NCI-H748 treated with DMSO at 0.1 percent for 48 hours (cell line): ENCODE measurements at regions not wholly inside any gene's neighbourhood (a gene's known extent, or its start where the extent isn't known, plus 50 kb on each side); places are given as distances from the start of the nearest gene placed in this dataset.
"Not testable (repeated sequence)": the region's sequence is repeated elsewhere in the genome, so short reads cannot be mapped to it uniquely, and the experiment has no call there.

Source experiments
- DNase-seq: peaks from one replicate; lab custom pipeline; 2025; lab: John Stamatoyannopoulos, UW

DNA sequence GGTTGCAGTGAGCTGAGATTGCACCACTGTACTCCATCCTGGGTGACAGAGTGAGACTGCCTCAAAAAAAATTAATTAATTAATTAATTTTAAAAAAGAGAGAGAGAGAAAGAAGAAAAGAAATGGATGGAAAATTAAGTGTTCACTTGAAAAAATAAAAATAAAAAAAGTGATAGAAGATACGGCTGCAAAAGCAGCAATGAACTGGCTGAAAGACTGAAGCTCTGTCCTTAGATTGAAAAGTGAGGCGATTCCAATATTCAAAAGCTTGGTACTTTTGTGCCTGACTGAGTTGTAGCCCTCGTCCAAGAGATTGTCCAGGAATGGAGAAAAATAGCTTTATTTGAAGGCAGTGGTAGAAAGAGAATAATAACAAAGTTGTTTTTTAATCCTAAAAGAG is 154.6 kb downstream of the ADSS2 start:
- no peak for DNase-seq

DNA sequence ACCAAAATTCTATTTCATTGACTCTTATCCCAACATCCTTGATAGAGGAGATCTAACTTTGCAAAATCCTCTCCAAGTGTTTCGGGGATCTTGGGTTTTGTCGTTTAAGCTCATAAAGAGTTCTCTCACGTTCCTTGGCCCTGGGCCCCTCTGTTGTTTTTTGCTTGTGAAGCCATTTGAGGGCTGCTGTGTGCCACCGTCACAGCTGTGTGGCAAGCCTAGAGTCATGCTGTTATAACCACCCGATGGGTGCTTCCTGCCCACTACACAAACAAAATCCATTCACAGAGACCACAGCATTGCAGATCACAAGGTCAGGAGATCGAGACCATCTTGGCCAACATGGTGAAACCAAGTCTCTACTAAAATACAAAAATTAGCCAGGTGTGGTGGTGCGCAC is 154.1 kb downstream of the ADSS2 start:
- no peak for DNase-seq

DNA sequence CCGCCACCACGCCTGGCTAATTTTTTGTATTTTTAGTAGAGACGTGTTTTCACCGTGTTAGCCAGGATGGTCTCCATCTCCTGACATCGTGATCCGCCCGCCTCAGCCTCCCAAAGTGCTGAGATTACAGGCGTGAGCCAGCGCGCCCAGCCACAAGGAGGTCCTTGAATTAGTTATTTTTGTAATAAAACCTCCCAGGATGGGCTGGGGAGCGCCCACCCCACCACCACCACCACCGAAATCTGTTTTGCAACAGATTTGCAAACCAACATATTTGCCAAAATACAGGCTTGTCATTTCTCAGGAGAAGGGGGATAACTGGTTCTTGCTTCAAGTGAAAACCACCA is 151.7 kb downstream of the ADSS2 start:
- DNase-seq = not testable (repeated sequence)

DNA sequence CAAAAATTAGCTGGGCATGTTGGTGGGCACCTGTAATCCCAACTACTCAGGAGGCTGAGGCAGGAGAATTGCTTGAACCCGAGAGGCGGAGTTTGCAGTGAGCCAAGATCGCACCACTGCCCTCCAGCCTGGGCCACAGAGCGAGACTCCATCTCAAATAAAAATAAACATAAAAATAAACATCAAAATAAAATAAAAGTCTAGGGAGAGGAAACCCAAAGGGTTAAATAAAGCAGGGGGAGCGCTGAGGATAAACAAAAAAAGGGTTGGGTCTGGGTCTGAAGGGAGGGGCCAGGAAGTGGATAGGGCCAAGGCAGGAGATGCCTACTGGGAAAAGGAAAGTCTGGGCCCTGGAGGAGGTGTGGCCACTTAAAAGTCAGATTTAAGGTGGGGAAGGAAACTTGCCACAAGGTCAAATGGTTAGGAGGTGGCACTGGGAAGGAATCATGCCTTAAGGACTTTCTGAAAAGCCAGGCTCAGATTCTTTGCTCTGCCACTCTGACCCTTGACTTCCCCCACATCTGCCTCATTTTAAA is 150.0 kb downstream of the ADSS2 start:
- DNase-seq = no peak

DNA sequence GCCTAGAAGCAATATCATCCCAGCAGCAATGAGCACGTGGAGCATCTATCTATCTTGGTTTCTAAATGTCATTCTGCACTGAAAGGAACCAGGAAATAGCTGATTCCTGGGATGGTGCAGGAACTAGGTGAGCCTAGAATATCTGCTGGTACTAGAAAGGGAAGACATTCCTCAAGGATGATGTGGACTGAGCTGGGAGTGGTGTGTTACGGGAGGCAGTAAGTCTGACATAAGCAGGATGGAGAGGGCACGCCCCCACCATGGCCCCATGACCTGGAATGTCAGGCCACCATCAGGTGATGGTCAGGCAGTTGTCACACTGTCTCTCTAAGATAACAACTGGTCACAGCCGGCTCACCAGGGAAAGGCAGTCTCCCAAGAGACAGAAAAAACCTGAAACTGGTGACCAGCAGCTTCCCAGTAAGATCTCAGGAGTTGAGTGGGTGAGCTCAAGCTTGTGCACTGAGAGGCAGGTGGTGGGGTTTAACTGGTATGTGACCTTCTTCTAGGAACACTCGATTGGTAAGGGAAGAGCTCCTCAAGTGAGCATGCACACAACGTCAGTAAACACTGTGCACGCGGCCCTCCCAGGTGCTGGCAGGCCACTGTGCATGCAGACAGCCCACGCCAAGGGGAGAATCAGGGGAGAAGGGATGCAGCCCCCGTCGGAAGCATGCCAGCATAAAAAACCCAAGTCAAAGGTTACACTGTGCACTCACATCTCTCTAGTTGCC is 148.7 kb downstream of the ADSS2 start:
- DNase-seq = no peak

DNA sequence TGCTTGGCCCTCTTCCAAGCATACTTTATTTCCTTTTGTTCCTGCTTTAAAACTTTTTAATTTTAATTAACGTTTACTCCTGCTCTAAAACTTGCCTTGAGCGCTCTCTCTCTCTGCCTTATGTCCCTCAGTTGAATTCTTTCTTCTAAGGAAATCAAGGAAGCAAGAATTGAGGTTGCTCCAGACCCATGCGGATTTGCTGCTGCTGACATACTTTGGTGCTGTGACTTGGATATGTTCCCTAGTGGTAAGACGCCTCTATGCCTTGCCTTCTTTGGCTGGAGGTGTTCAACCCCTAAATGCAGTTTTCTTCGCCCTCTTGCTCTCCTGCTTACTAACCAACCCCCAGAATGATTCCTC is 148.1 kb downstream of the ADSS2 start:
- no peak for DNase-seq

DNA sequence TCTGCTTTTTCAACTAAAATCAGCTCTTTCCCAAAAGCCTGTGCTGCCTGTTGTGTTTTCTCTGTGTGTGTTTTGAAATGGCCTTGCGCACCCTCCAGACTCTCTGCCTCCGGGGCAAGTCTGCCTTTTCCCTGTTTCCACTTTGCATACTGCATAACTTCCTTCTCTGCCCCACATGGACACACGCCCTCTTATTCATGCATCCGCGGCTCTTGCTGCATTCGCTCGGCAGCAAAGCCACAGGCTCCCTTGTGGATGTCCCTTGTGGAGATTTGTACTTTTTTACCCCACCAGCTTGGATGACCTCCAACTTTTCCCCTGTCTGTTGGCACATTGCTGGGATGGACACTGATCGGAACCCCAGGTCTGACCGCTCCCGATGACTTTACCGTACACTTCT is 147.6 kb downstream of the ADSS2 start:
- DNase-seq = no peak

DNA sequence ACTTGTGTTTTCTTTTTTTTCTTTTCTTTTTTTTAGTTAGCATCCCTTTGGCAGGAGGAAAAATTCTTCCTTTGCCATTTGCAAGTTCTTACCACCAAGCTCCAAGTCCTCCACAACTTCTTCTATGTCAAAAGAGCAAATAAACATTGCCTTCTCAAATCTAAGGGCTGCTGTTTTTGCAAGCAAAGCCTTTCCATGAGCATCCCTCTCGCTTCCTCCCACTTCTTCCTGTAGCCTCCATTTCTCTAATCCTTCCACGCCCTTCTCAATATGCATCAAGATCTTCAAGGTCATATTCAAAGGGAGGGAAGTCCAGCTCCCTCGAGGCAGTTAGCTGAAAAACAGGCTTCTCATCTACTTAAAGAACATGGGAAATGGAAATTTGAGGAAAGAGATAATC is 147.1 kb downstream of the ADSS2 start:
- DNase-seq = no peak

DNA sequence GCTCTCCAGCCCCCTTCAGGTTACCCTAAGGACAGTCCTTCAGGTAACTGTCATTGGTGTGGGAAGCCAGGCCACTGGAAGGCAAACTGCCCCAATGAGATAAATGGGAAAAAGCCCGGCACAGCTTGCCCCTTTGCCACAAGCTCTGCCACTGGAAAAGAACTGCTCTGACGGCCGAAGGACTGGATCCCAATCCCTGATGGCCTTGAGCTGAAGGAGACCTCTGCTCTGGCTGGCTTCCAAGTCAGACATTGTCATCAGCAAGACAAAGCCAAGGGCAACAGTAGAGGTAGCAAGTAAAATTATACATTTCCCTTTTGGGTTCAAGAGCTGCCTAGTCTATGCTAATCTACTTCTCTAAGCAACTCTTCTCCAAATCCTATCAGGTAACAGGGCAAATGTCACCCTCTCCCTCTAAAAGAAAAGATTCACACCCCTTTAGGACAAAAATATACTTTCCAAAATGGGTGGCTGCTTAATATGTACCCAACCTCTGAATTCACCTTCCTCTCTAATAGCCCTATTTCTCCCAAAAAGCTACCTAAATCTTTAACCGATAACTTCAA is 145.8 kb downstream of the ADSS2 start:
- DNase-seq = no peak

DNA sequence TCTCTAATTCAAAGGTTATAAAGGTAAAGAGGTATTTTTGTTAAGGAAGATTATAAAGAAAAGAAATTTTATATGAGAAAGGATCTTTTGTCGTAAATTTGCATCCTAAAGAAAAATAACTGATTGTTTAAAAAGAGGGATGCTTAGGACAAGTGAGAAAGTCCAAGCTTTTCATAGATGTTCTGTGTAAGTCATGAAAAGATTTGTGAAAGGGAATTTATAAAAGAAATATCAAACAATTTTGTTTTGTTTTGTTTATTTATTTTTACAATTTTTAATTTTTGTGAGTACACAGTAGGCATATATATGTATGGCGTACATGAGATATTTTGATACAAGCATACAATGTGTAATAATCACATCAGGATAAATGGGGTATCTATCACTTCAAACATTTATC is 145.2 kb downstream of the ADSS2 start:
- no peak for DNase-seq

DNA sequence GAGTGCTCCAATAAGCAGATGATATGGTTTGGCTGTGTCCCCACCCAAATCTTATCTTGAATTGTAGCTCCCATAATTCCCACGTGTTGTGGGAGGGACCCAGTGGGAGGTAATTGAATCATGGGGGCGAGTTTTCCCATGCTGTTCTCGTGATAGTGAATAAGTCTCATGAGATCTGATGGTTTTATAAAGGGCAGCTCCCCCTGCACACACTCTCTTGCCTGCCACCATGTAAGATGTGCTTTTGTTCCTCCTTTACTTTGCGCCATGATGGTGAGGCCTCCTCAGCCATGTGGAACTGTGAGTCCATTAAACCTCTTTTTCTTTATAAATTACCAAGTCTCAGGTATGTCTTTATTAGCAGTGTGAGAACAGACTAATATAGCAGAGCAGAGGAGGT is 142.5 kb downstream of the ADSS2 start:
- DNase-seq = not testable (repeated sequence)

DNA sequence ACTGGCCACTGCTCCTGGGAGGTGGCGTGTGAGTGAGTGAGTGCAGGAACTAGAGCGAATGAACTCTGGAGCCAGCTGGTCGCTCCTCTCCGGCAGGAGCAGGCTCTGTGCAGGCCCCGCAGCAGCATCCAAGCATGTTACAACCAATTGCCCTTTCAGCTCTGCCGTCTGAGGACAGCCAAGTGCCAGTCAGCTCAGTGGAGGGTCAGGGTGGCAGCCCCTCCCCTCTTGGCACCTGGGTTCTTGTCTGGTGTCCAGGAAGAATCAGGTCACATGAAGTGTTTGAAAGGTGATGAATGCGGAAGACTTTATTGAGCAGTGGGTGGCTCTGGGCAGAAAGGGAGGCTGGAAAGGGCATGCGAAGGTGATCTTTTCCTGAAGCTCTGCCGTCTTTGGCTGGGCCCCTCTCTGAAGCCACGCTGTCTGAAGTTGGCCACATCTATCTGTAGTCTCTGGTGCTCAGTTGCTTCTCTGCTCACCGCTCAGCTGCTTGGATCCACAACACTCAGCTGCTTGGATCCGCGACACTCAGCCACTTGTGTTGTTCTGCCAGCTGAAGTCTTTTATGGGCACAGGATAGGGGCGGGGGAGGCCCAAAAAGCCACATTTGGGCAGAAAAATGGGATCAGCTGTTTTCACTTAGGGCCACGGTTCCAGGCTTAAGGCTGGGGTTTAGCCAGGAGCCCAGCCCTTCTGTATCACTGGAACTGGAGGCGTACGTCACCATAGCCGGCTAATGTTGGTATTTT is 139.8 kb downstream of the ADSS2 start:
- DNase-seq = no peak

DNA sequence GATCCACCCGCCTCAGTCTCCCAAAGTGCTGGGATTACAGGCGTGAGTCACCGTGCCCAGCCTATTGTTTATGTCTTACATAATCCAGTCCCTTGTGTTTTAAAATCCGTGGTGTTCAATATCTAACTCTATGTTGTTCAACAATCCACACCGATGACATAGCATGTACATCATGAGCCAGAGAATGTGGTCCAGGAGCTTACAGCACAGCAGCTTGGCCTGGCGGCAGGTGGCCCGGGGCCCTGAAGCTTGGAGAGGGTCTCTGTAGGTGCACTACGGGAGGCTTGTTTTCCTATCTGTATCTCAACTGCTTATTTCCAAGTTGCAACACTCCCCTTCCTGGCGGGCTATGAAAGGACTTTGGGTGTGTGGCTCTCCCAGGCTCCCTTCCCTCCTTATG is 138.4 kb downstream of the ADSS2 start:
- no peak for DNase-seq

DNA sequence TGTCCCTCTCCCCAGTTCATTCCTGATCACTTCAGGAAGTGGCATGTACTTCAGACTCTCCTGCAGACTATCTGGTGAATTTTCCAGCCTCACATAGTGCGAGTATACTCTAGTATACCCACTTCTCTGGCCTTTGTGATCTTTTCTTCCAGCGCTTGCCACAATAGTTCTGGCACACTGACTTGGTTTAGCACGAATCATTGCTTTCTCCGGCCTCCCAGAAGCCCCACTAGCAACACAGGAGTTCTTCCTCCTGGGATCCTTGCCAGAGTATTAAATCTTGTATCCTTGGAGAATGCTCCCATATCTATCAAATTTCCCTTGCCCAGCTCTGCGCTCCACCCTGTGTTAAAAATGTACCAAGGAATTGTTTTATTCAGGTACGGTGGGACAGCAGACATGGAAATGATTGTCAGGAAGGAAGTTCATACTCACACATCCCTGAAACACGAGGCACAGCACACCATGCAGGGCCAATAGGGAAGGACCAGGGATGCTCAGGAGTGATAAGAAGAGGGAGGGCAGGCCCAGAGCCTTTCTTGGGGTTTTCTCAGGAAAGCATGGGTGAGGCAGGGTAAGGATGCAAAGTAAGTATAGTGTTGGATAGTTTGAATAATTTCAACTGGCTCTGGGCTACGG is 136.7 kb downstream of the ADSS2 start:
- DNase-seq = no peak

DNA sequence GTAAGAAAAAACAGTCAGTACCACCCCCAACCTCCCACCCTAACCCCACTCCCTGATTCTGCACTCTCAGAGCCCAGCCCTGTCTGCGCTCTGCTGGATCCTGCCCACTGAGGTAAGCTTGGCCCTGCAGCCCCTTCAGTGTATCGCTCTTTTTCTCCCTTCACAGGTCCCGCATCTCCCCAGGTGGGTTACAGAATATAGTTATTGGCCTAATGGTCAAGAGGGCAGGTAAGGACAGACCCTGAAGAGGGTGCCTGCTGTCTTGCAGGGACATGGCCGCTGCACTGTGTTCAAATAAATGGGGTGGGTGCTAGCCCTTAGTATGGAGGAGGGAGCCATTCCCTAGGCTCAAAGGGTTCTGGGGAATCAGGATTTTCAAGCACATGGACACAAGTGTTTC is 135.7 kb downstream of the ADSS2 start:
- DNase-seq = no peak

DNA sequence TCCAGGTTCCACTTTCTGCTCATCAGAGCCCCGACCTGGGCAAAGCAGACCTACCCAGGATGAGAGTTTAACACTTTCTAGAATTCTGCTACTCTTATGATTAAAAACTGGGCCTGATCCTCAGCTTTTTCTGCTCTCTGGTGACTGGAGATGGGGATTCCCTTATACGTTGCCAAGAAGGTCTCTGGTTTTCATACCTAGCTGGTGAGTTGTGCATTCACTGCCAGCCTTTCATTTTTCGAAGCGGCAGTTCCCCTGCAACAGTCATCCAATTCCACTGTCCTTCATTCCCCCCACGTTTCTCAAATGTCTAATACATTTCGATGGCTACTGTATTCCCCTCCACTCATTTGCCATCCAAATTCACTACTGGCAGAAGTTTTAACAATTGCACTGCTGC is 135.3 kb downstream of the ADSS2 start:
- no peak for DNase-seq

DNA sequence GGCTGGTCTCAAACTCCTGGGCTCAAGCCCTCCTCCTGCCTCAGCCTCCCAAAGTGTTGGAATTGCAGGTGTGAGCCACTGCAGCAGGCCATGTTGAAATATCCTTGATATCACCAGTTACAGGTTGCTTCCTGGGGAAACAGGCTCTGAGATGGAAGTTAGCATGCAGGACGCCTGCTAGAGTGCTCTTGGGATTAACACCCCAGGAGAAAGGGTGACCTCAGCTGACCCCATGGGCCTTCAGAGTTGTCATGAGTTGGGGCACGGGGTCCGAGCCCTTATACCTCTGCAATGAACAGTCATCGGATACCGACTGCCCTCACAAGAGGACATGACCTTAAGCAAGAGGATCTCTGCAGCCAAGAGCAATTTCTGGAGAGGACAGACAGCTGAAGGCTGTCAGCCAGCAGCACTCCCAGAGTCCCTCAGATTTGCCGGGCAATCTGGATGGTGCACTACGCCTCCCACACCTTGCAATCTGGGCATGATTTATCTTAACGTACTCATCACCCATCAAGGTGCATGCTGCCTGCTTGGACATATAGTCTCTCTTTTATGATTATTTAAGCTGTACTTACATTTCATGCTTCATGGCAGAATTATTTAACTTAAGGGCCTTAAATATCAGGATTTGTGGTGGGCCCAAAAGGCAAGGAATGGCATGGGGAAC is 134.6 kb downstream of the ADSS2 start:
- DNase-seq = no peak

DNA sequence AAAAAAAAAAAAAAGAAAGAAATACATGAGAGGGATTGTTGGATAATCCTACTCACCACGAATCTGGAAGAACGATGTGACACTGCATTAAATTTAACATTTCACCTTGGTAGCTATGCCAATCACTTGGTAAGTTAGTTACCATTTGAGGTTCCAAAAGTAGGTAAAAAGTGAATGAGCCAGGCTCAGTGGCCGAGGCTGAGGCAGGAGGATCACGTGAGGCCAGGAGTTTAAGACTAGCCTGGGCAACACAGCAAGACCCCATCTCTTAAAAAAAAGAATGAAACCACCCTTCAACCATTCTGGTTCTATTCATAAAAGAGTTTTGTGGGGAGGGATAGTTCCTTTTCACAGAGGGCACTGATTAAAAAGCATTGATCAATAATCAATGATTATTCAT is 133.6 kb downstream of the ADSS2 start:
- no peak for DNase-seq

DNA sequence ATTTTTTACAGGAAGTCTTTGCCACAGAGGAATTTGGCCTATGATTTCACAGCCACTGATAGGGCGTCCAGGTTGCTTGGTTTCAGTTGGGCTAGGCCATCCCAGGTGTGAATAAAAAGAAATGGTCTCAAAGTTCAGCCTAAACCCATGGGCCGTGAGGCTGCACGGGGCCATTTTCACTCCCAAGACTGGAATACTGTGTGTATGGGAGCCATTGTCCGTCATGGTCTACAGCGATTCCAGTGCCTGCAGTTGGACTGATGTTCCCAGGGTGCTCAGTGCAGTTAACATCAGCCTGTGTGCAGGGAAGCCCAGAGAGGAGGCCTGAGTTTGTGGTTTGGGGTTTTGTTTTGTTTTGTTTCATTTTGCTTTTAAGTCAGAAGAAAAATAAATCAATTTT is 133.2 kb downstream of the ADSS2 start:
- no peak for DNase-seq

DNA sequence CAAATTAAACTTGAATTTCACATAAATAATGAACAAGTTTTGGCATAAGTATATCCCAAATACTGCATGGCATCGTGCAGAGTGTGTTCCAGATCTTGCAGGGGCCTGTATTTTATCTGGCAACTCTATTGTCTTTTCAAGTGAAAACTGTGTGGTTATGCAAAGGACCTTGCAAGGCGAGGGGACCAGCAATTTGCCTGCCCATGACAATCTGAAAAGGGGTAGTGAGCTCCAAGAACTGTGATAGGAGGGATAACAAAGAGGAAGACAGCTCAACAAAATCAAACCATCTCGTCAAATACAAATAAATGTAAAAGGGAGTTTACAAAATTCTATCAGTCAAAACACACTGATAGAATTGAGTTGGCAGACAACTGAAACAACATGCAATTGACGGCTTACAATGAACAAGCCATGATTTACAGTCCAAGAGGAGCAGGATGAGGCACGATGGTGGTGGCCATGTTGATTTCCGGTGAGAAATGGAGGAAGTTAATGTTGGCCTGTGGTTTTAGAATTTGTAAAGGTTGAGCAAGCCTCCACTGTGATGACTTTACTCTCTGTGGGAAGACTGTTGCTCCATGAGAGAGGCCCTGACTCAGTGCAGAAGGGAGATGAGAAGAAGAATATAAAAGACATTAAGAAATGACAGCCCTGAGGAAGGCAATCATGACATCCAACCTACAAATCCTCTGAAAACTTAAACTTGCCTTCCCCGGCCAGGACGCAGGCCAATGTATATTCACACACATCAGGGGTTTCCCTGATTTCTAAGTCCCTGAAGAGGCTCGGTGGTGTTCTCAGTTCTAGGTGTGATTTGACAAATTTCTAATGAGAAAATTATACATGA is 132.2 kb downstream of the ADSS2 start:
- DNase-seq = no peak

DNA sequence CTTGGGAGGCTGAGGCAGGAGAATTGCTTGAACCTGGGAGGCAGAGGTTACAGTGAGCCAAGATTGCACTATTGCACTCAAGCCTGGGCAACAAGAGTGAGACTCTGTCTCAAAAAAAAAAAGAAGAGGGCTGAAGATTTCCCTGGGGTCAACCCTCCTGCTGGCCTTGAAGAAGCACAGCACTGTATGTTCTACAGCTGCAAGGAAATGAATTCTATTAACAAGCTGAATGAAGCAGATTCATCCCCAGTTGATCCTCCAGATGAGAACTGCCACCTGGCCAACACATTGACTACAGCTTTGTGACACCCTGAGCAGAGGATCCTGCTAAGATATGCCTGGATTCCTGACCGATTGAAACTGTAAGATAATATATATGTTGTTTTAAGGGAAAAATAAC is 129.5 kb downstream of the ADSS2 start:
- DNase-seq = no peak
